HL-60 (cell line): ENCODE measurements at regions not wholly inside any gene's neighbourhood (a gene's known extent, or its start where the extent isn't known, plus 50 kb on each side); places are given as distances from the start of the nearest gene placed in this dataset.
"Not testable (repeated sequence)": the region's sequence is repeated elsewhere in the genome, so short reads cannot be mapped to it uniquely, and the experiment has no call there.

ENCODE experiments used
- DNase-seq, 2 experiments: peaks; one replicate each; pipeline ENCODE4 v3.0.0-alpha.2; 2010 to 2020; ENCODE audit warnings: low read depth in 1 of 2, low spot score in 1 of 2
- H3K27ac ChIP-seq: fragments of 250-450 bp; sonication (Bioruptor Pico); replicated peaks from 2 replicates; pipeline ENCODE4 v1.5.1; 2020; ENCODE audit warnings: mild to moderate bottlenecking, moderate library complexity
- H3K27me3 ChIP-seq: fragments of 250-450 bp; sonication (Bioruptor Pico); 2 replicates; pipeline ENCODE4 v1.5.1; 2021; ENCODE audit warnings: mild to moderate bottlenecking, moderate library complexity; ENCODE audit not compliant: insufficient read depth, poor library complexity, severe bottlenecking
- H3K4me3 ChIP-seq: replicated peaks from 2 replicates; pipeline ENCODE4 v1.5.1; 2011; ENCODE audit warnings: mild to moderate bottlenecking, control low read depth, low read length; ENCODE audit not compliant: insufficient read depth
- GABPA ChIP-seq: IDR thresholded peaks from 2 replicates; pipeline ENCODE4 v1.6.1; 2012; ENCODE audit warnings: low read depth
- POLR2AphosphoS5 ChIP-seq: IDR thresholded peaks from 2 replicates; pipeline ENCODE4 v1.6.1; 2012; ENCODE audit warnings: low read depth
- SPI1 ChIP-seq: IDR thresholded peaks from 2 replicates; pipeline ENCODE4 v1.6.1; 2012; ENCODE audit warnings: low read depth, mild to moderate bottlenecking, borderline replicate concordance
- TF ChIP-seq, protein P1 (sequence below): IDR thresholded peaks from one replicate; pipeline ENCODE4 v1.5.1; 2011; ENCODE audit warnings: low read length, control low read depth, inconsistent platforms; ENCODE audit not compliant: insufficient read depth
- TF ChIP-seq, protein P2 (sequence below): IDR thresholded peaks from 2 replicates; pipeline ENCODE4 v1.6.1; 2012; ENCODE audit warnings: low read depth; ENCODE audit not compliant: insufficient replicate concordance

DNA sequence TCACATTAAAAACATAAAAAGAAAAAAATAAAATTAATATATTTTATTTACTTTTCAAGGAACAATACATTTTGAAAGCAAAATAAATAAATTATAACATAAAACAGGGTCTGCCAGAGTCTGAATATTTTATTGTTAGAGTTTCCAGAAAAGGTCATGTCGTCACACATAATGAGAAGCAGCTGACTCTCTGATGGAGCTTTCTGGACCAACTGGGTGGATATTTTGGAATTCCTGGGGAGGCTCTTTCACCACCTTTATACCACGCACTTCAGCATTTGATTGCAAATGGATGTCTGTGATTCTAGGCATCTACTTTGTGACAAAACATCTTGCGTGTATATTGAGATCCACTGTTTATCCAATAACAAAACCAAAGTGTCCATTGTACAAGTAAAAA lies 455.0 kb upstream of the CCDC179 start:
- H3K27me3 ChIP-seq: no peaks in the 10 kb centered on the region

DNA sequence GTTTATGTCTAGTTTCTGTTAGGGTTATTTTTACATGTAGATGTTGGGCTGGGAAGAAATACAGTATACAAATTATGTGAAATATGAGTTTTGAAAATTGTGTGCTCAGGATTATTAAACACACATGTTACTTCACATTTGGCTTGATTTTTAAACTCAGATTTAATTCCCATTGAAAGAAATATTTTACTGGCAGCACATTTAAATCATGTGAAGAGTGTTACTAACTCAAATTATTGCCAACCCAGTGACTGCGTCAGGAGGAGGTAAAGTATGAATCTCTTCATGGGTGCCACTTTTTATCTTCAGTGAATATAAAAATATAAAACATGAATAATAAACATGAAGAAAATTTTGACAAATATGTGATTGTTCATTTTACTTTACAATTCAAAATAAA lies 457.5 kb upstream of the CCDC179 start:
- no peak overlapping the region for H3K27ac ChIP-seq
- DNase-seq: no peak
- H3K27me3 ChIP-seq: no peaks in the 10 kb centered on the region
- TF ChIP-seq, protein P1, sequence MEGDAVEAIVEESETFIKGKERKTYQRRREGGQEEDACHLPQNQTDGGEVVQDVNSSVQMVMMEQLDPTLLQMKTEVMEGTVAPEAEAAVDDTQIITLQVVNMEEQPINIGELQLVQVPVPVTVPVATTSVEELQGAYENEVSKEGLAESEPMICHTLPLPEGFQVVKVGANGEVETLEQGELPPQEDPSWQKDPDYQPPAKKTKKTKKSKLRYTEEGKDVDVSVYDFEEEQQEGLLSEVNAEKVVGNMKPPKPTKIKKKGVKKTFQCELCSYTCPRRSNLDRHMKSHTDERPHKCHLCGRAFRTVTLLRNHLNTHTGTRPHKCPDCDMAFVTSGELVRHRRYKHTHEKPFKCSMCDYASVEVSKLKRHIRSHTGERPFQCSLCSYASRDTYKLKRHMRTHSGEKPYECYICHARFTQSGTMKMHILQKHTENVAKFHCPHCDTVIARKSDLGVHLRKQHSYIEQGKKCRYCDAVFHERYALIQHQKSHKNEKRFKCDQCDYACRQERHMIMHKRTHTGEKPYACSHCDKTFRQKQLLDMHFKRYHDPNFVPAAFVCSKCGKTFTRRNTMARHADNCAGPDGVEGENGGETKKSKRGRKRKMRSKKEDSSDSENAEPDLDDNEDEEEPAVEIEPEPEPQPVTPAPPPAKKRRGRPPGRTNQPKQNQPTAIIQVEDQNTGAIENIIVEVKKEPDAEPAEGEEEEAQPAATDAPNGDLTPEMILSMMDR: no peak
- TF ChIP-seq SPI1: no peak
- no peak for TF ChIP-seq POLR2AphosphoS5
- TF ChIP-seq GABPA: no peak
- TF ChIP-seq, protein P2, sequence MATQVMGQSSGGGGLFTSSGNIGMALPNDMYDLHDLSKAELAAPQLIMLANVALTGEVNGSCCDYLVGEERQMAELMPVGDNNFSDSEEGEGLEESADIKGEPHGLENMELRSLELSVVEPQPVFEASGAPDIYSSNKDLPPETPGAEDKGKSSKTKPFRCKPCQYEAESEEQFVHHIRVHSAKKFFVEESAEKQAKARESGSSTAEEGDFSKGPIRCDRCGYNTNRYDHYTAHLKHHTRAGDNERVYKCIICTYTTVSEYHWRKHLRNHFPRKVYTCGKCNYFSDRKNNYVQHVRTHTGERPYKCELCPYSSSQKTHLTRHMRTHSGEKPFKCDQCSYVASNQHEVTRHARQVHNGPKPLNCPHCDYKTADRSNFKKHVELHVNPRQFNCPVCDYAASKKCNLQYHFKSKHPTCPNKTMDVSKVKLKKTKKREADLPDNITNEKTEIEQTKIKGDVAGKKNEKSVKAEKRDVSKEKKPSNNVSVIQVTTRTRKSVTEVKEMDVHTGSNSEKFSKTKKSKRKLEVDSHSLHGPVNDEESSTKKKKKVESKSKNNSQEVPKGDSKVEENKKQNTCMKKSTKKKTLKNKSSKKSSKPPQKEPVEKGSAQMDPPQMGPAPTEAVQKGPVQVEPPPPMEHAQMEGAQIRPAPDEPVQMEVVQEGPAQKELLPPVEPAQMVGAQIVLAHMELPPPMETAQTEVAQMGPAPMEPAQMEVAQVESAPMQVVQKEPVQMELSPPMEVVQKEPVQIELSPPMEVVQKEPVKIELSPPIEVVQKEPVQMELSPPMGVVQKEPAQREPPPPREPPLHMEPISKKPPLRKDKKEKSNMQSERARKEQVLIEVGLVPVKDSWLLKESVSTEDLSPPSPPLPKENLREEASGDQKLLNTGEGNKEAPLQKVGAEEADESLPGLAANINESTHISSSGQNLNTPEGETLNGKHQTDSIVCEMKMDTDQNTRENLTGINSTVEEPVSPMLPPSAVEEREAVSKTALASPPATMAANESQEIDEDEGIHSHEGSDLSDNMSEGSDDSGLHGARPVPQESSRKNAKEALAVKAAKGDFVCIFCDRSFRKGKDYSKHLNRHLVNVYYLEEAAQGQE: no peak
- no peak overlapping the region for H3K4me3 ChIP-seq

More for the DNA sequence above, 455.0 kb upstream of the CCDC179 start:
- DNase-seq: no peak
- no peak for TF ChIP-seq GABPA
- TF ChIP-seq SPI1: no peak
- TF ChIP-seq POLR2AphosphoS5: no peak
- TF ChIP-seq, protein P1: no peak
- TF ChIP-seq, protein P2: no peak
- H3K27ac ChIP-seq: no peak overlapping the region
- H3K4me3 ChIP-seq: no peak overlapping the region

DNA sequence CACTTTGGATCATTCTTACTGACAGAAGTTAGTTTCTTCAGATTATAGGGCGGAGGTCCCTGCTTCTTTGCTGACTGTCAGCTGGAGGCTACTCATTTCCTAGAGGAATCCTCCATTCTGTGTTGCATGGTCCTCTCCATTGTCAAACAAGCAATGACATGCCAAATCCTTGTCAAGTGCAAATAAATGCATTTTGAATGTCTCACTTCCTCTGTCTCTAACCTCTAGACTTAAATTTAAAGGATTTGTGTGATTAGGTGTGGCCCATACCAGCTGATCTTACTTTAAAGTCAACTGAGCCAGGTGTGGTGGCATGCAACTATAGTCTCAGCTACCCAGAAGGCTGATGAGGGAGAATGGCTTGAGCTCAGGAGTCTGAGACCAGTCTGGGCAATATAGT lies 458.4 kb upstream of the CCDC179 start:
- no peak overlapping the region for H3K4me3 ChIP-seq
- no peak for TF ChIP-seq GABPA
- TF ChIP-seq, protein P1: no peak
- H3K27me3 ChIP-seq: no peaks in the 10 kb centered on the region
- DNase-seq: no peak
- no peak overlapping the region for H3K27ac ChIP-seq

DNA sequence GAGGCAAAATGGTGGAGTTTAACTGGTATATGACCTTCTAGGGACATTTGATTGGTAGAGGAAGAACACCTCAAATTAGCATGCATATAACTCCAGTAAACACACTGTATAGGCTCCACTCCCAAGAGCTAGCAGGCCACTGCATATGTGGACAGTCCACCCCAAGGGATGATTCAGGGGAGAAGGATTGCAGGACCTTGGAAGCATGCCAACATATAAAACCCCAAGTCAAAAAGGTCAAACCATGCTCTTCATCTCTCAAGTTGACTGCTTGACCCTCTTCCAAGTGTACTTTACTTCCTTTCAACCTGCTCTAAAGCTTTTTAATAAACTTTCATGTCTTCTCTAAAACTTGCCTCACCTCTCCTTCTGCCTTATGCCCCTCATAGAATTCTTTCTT lies 459.9 kb upstream of the CCDC179 start:
- TF ChIP-seq, protein P2: no peak
- TF ChIP-seq SPI1 (no peak), POLR2AphosphoS5 (no peak)
- no peak for DNase-seq
- Histone ChIP-seq H3K27ac (no peak overlapping the region), H3K4me3 (no peak overlapping the region), H3K27me3 (no peaks in the 10 kb centered on the region)

DNA sequence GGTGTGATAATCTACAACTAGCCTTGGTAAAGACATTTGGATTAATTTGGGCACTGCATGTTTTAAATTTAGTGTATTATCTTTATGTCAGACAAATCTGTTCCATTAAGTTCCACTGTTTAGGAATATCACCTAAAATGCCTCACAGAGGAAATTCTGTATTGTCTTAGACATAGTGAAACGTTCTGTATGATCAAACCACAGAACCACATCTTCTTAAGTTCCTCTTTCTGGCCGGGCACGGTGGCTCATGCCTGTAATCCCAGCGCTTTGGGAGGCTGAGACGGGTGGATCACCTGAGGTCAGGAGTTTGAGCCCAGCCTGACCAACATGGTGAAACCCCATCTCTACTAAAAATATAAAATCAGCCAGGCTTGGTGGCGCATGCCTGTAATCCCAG lies 475.3 kb upstream of the CCDC179 start:
- peak in 1 of 2 experiments; percentile 25 for DNase-seq
- H3K27ac ChIP-seq, H3K4me3 ChIP-seq, H3K27me3 ChIP-seq: not testable (repeated sequence)
